ENCODE measurements at regions not wholly inside any gene's neighbourhood (a gene's known extent, or its start where the extent isn't known, plus 50 kb on each side); places are given as distances from the start of the nearest gene placed in this dataset.
A peak's percentile ranks its signal among the peaks of the same experiment; 100 is the strongest.

DNA sequence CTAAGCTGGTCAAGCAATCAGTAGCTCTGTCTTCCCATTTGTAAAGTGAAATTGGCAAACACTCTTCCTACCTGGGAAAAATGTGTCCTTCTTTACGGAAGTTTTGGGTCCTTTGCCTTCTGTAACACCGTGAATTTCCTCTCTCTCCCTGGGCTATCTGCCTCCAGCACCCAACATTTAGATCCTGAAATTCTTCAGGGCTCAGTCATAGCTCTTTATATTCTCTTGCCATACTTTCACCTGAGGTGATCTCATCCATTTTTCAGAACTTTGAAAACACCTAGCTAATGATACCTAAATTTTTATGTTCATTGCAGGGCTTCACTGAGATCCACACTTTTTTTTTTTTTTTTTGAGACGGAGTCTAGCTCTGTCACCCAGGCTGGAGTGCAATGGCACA, 1042.2 kb downstream of the DIAPH3 start:
- H3K9me3 ChIP-seq (ENCODE audit: low read length) = no peaks in the 10 kb centered on the region
- no peak overlapping the region for H3K27ac ChIP-seq (ENCODE audit: low read length)
- H3K36me3 ChIP-seq (ENCODE audit: low read depth, low read length) = no peaks in the 10 kb centered on the region
- TF ChIP-seq, protein P1, sequence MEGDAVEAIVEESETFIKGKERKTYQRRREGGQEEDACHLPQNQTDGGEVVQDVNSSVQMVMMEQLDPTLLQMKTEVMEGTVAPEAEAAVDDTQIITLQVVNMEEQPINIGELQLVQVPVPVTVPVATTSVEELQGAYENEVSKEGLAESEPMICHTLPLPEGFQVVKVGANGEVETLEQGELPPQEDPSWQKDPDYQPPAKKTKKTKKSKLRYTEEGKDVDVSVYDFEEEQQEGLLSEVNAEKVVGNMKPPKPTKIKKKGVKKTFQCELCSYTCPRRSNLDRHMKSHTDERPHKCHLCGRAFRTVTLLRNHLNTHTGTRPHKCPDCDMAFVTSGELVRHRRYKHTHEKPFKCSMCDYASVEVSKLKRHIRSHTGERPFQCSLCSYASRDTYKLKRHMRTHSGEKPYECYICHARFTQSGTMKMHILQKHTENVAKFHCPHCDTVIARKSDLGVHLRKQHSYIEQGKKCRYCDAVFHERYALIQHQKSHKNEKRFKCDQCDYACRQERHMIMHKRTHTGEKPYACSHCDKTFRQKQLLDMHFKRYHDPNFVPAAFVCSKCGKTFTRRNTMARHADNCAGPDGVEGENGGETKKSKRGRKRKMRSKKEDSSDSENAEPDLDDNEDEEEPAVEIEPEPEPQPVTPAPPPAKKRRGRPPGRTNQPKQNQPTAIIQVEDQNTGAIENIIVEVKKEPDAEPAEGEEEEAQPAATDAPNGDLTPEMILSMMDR (conservative IDR thresholded peaks at IDR 0.05; ENCODE audit: low read depth, low read length) = no peak
- TF ChIP-seq EZH2phosphoT487 (IDR thresholded peaks at IDR 0.05; ENCODE audit: borderline replicate concordance, low read length) (no peak), EZH2 (IDR thresholded peaks at IDR 0.05; ENCODE audit: low read length, unreplicated experiment) (no peak)
- no TSS peak for BruUV-seq (replicated peaks)
- no peaks in the 10 kb centered on the region for H3K4me1 ChIP-seq (ENCODE audit: insufficient read depth, low read length)
- intact Hi-C loops (cut with micrococcal nuclease) = no loop called here
- CTCF ChIA-PET = no interaction called here
- no peaks in the 10 kb centered on the region for H4K20me1 ChIP-seq (ENCODE audit: low read length)
- H2AFZ ChIP-seq (ENCODE audit: low read length) = no peak overlapping the region
- no peak overlapping the region for H3K9ac ChIP-seq (ENCODE audit: low read length)
- H3K4me2 ChIP-seq (ENCODE audit: low read length) = no peak overlapping the region
- ATAC-seq = no peak
- H3K27me3 ChIP-seq (ENCODE audit: low read length) = no peaks in the 10 kb centered on the region
- POLR2A ChIA-PET (ENCODE audit: unreplicated experiment) = no interaction called here
- H3F3A ChIP-seq (ENCODE audit: low read length, unreplicated experiment) = no peaks in the 10 kb centered on the region
- H3K9me2 ChIP-seq (replicated peaks; ENCODE audit: low read length) = no peaks in the 10 kb centered on the region
- DNase-seq = peak; percentile 12
- H3K4me3 ChIP-seq (ENCODE audit: low read length) = no peak overlapping the region
- no peaks in the 10 kb centered on the region for H3K79me2 ChIP-seq (ENCODE audit: low read length)

DNA sequence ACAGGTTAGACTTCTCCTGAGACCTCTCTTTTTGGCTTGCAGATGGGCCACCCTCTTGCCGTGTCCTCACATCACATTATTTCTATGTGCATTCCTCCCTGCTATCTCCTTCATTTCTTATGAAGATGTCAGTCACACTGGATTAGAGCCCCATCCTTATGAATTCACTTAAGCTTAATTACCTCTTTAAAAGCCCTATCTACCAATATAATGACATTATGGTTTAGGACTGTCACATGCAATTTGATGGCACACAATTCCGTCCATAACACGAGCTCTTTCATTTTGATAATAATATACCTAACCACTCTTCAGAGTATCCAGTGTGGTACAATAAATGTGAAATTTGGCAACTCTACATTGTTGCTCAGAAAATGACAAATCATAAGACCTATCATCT, 1037.3 kb downstream of the DIAPH3 start:
- H3K27me3 ChIP-seq (ENCODE audit: low read length) = no peaks in the 10 kb centered on the region
- H3K36me3 ChIP-seq (ENCODE audit: low read depth, low read length) = no peaks in the 10 kb centered on the region
- H3F3A ChIP-seq (ENCODE audit: low read length, unreplicated experiment) = no peaks in the 10 kb centered on the region
- no peak overlapping the region for H3K4me2 ChIP-seq (ENCODE audit: low read length)
- no peak overlapping the region for H2AFZ ChIP-seq (ENCODE audit: low read length)
- ATAC-seq = no peak
- no peaks in the 10 kb centered on the region for H3K4me1 ChIP-seq (ENCODE audit: insufficient read depth, low read length)
- ChIA-PET CTCF (no interaction called here), POLR2A (ENCODE audit: unreplicated experiment) (no interaction called here)
- no peak for DNase-seq
- no peak overlapping the region for H3K9ac ChIP-seq (ENCODE audit: low read length)
- TF ChIP-seq EZH2phosphoT487 (IDR thresholded peaks at IDR 0.05; ENCODE audit: borderline replicate concordance, low read length) (no peak), EZH2 (IDR thresholded peaks at IDR 0.05; ENCODE audit: low read length, unreplicated experiment) (no peak)
- TF ChIP-seq, protein P1 (conservative IDR thresholded peaks at IDR 0.05; ENCODE audit: low read depth, low read length) = no peak
- intact Hi-C loops (cut with micrococcal nuclease) = no loop called here
- no peak overlapping the region for H3K4me3 ChIP-seq (ENCODE audit: low read length)
- no peaks in the 10 kb centered on the region for H3K9me2 ChIP-seq (replicated peaks; ENCODE audit: low read length)
- no peaks in the 10 kb centered on the region for H3K79me2 ChIP-seq (ENCODE audit: low read length)
- H3K27ac ChIP-seq (ENCODE audit: low read length) = no peak overlapping the region
- no peaks in the 10 kb centered on the region for H4K20me1 ChIP-seq (ENCODE audit: low read length)
- no TSS peak for BruUV-seq (replicated peaks)
- no peaks in the 10 kb centered on the region for H3K9me3 ChIP-seq (ENCODE audit: low read length)

- ATAC-seq (no peak), DNase-seq (no peak)
- H3K36me3 ChIP-seq (ENCODE audit: low read depth, low read length) = no peaks in the 10 kb centered on the region
- no peak overlapping the region for H3K4me2 ChIP-seq (ENCODE audit: low read length)
- POLR2A ChIA-PET (ENCODE audit: unreplicated experiment) = no interaction called here
- no peak overlapping the region for H3K4me3 ChIP-seq (ENCODE audit: low read length)
- TF ChIP-seq EZH2 (IDR thresholded peaks at IDR 0.05; ENCODE audit: low read length, unreplicated experiment) = no peak
- no peak for TF ChIP-seq EZH2phosphoT487 (IDR thresholded peaks at IDR 0.05; ENCODE audit: borderline replicate concordance, low read length)
- TF ChIP-seq, protein P1 (conservative IDR thresholded peaks at IDR 0.05; ENCODE audit: low read depth, low read length) = no peak
- H3K9me3 ChIP-seq (ENCODE audit: low read length) = no peaks in the 10 kb centered on the region
- CTCF ChIA-PET = no interaction called here
- no TSS peak for BruUV-seq (replicated peaks)
- peaks cover 14% of the 10 kb centered on the region for H3K27me3 ChIP-seq (ENCODE audit: low read length)
- no peaks in the 10 kb centered on the region for H3K9me2 ChIP-seq (replicated peaks; ENCODE audit: low read length)
- no peaks in the 10 kb centered on the region for H3K79me2 ChIP-seq (ENCODE audit: low read length)
- H3K4me1 ChIP-seq (ENCODE audit: insufficient read depth, low read length) = no peaks in the 10 kb centered on the region
- H2AFZ ChIP-seq (ENCODE audit: low read length) = no peak overlapping the region
- no peaks in the 10 kb centered on the region for H4K20me1 ChIP-seq (ENCODE audit: low read length)
- no peaks in the 10 kb centered on the region for H3F3A ChIP-seq (ENCODE audit: low read length, unreplicated experiment)
- H3K9ac ChIP-seq (ENCODE audit: low read length) = no peak overlapping the region
- intact Hi-C loops (cut with micrococcal nuclease) = no loop called here
- H3K27ac ChIP-seq (ENCODE audit: low read length) = no peak overlapping the region
Measured at GRCh38 chr13:59133903-59134302, 1029.8 kb downstream of the DIAPH3 start.
